Endothelial cell of hepatic sinusoid (primary cell): ENCODE measurements at regions not wholly inside any gene's neighbourhood (a gene's known extent, or its start where the extent isn't known, plus 50 kb on each side); places are given as distances from the start of the nearest gene placed in this dataset.

ENCODE experiments used
- in situ Hi-C: cut with HindIII; loops from 2 replicates; pipeline ENCODE4 v1.10.0; 2017; ENCODE audit warnings: low sequenced_read_pairs

GRCh38 chr2:236959036-236959435, 126.7 kb upstream of the COPS8 start:
- in situ Hi-C loops: loop anchor here (5.0 kb wide), 1 partner anchor 33 kb away; no protein-coding TSS in a partner anchor

- in situ Hi-C loops: loop anchor here (5.0 kb wide), 1 partner anchor 32 kb away; no protein-coding TSS in a partner anchor
These were observed 125.8 kb upstream of the COPS8 start for GRCh38 chr2:236959876-236960275.

GRCh38 chr2:236960531-236960930, 125.2 kb upstream of the COPS8 start:
- in situ Hi-C loops: no loop called here

- in situ Hi-C loops: no loop called here
These were observed 122.9 kb upstream of the COPS8 start for GRCh38 chr2:236962816-236963215.

GRCh38 chr2:236963631-236964182, 122.0 kb upstream of the COPS8 start:
- in situ Hi-C loops: no loop called here

- in situ Hi-C loops: no loop called here
These were observed 121.4 kb upstream of the COPS8 start for GRCh38 chr2:236964291-236964690.

GRCh38 chr2:236965021-236965840, 120.5 kb upstream of the COPS8 start:
- in situ Hi-C loops: no loop called here

- in situ Hi-C loops: no loop called here
These were observed 119.9 kb upstream of the COPS8 start for GRCh38 chr2:236965841-236966096.

- in situ Hi-C loops: no loop called here
These were observed 118.2 kb upstream of the COPS8 start for GRCh38 chr2:236967499-236967783.

GRCh38 chr2:236968101-236968879, 117.4 kb upstream of the COPS8 start:
- in situ Hi-C loops: no loop called here

GRCh38 chr2:236968880-236969534, 116.7 kb upstream of the COPS8 start:
- in situ Hi-C loops: no loop called here

- in situ Hi-C loops: no loop called here
These were observed 115.7 kb upstream of the COPS8 start for GRCh38 chr2:236969767-236970655.

GRCh38 chr2:236970656-236971010, 115.1 kb upstream of the COPS8 start:
- in situ Hi-C loops: no loop called here

GRCh38 chr2:236971131-236971821, 114.4 kb upstream of the COPS8 start:
- in situ Hi-C loops: no loop called here

GRCh38 chr2:236971919-236972381, 113.7 kb upstream of the COPS8 start:
- in situ Hi-C loops: no loop called here

GRCh38 chr2:236972491-236973342, 113.0 kb upstream of the COPS8 start:
- in situ Hi-C loops: no loop called here

- in situ Hi-C loops: no loop called here
These were observed 112.2 kb upstream of the COPS8 start for GRCh38 chr2:236973343-236973980.

GRCh38 chr2:236974148-236974547, 111.5 kb upstream of the COPS8 start:
- in situ Hi-C loops: no loop called here

- in situ Hi-C loops: no loop called here
These were observed 110.9 kb upstream of the COPS8 start for GRCh38 chr2:236974752-236975151.
